ENCODE measurements at regions not wholly inside any gene's neighbourhood (a gene's known extent, or its start where the extent isn't known, plus 50 kb on each side); places are given as distances from the start of the nearest gene placed in this dataset.

- Histone ChIP-seq H3K4me3 (ENCODE audit: low read depth, low read length) (no peak overlapping the region), H3K27me3 (ENCODE audit: control insufficient read depth, insufficient read depth, low read length) (peaks cover 2% of the 10 kb centered on the region), H3K36me3 (ENCODE audit: control insufficient read depth, insufficient read depth, low read length) (no peaks in the 10 kb centered on the region)
- DNase-seq (ENCODE audit: low read depth) (peak; percentile 18), FAIRE-seq (peak; percentile 43)
- TF ChIP-seq, protein P1, sequence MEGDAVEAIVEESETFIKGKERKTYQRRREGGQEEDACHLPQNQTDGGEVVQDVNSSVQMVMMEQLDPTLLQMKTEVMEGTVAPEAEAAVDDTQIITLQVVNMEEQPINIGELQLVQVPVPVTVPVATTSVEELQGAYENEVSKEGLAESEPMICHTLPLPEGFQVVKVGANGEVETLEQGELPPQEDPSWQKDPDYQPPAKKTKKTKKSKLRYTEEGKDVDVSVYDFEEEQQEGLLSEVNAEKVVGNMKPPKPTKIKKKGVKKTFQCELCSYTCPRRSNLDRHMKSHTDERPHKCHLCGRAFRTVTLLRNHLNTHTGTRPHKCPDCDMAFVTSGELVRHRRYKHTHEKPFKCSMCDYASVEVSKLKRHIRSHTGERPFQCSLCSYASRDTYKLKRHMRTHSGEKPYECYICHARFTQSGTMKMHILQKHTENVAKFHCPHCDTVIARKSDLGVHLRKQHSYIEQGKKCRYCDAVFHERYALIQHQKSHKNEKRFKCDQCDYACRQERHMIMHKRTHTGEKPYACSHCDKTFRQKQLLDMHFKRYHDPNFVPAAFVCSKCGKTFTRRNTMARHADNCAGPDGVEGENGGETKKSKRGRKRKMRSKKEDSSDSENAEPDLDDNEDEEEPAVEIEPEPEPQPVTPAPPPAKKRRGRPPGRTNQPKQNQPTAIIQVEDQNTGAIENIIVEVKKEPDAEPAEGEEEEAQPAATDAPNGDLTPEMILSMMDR (IDR thresholded peaks at IDR 0.05; ENCODE audit: insufficient read depth, low read length, severe bottlenecking), result peak; percentile 54
Measured at GRCh38 chr11:45083544-45084087, 62.8 kb upstream of the PRDM11 start.

- FAIRE-seq, result no peak
- H3K36me3 ChIP-seq (ENCODE audit: control insufficient read depth, insufficient read depth, low read length), result no peaks in the 10 kb centered on the region
- no peak overlapping the region for H3K4me3 ChIP-seq (ENCODE audit: low read depth, low read length)
- DNase-seq (ENCODE audit: low read depth), result no peak
- TF ChIP-seq, protein P1 (IDR thresholded peaks at IDR 0.05; ENCODE audit: insufficient read depth, low read length, severe bottlenecking), result no peak
- H3K27me3 ChIP-seq (ENCODE audit: control insufficient read depth, insufficient read depth, low read length), result peaks cover 2% of the 10 kb centered on the region
Measured at GRCh38 chr11:45085646-45086501, 60.6 kb upstream of the PRDM11 start.

- FAIRE-seq, result no peak
Measured at GRCh38 chr11:45086526-45086925, 59.9 kb upstream of the PRDM11 start.

GRCh38 chr11:45087086-45087899 is 59.1 kb upstream of the PRDM11 start:
- TF ChIP-seq, protein P1 (IDR thresholded peaks at IDR 0.05; ENCODE audit: insufficient read depth, low read length, severe bottlenecking), result no peak
- no peaks in the 10 kb centered on the region for H3K36me3 ChIP-seq (ENCODE audit: control insufficient read depth, insufficient read depth, low read length)
- FAIRE-seq (no peak), DNase-seq (ENCODE audit: low read depth) (no peak)
- H3K4me3 ChIP-seq (ENCODE audit: low read depth, low read length), result no peak overlapping the region
- no peaks in the 10 kb centered on the region for H3K27me3 ChIP-seq (ENCODE audit: control insufficient read depth, insufficient read depth, low read length)

More at GRCh38 chr11:45086526-45086925, 59.9 kb upstream of the PRDM11 start:
- no peak overlapping the region for H3K4me3 ChIP-seq (ENCODE audit: low read depth, low read length)
- no peak for DNase-seq (ENCODE audit: low read depth)
- TF ChIP-seq, protein P1 (IDR thresholded peaks at IDR 0.05; ENCODE audit: insufficient read depth, low read length, severe bottlenecking), result no peak
- H3K27me3 ChIP-seq (ENCODE audit: control insufficient read depth, insufficient read depth, low read length), result no peaks in the 10 kb centered on the region
- H3K36me3 ChIP-seq (ENCODE audit: control insufficient read depth, insufficient read depth, low read length), result no peaks in the 10 kb centered on the region

DNA sequence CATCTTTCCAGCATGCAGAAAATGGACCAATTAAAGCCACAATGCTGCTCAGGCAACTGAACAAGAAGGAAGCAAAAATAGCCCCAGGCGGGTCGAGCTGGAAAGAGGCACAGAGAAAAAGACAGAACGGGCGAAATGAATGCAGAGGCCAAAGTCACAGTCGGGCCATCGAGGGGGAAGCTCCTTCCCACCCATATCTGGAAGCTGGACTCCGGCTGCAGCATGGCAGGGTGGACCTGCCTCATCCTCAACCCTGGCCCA is 58.6 kb upstream of the PRDM11 start:
- no peaks in the 10 kb centered on the region for H3K36me3 ChIP-seq (ENCODE audit: control insufficient read depth, insufficient read depth, low read length)
- no peak for FAIRE-seq
- TF ChIP-seq, protein P1 (IDR thresholded peaks at IDR 0.05; ENCODE audit: insufficient read depth, low read length, severe bottlenecking), result no peak
- no peak for DNase-seq (ENCODE audit: low read depth)
- H3K4me3 ChIP-seq (ENCODE audit: low read depth, low read length), result no peak overlapping the region
- no peaks in the 10 kb centered on the region for H3K27me3 ChIP-seq (ENCODE audit: control insufficient read depth, insufficient read depth, low read length)
